CD4-positive, CD25-positive, alpha-beta regulatory T cell (primary cell): ENCODE measurements at regions not wholly inside any gene's neighbourhood (a gene's known extent, or its start where the extent isn't known, plus 50 kb on each side); places are given as distances from the start of the nearest gene placed in this dataset.

Source experiments
- ATAC-seq, 2 donors: fragments of 150-1000 bp; cut with Tn5 transposase; one replicate each; pipeline ENCODE4 v1.10.0; 2021; ENCODE audit warnings: low read depth in 2 of 2, moderate number of reproducible peaks in 2 of 2, moderate library complexity in 1 of 2
- DNase-seq, 3 donors: peaks; one replicate each; pipeline versions ENCODE4 v3.0.0 to v3.0.0-alpha.2; 2012 to 2022; ENCODE audit warnings: mixed read lengths in 1 of 3
- H3K27ac ChIP-seq: one replicate; pipeline ENCODE4 v1.7.0; 2013; ENCODE audit warnings: mild to moderate bottlenecking, low read length; ENCODE audit not compliant: insufficient read depth, poor library complexity, severe bottlenecking
- H3K27me3 ChIP-seq: one replicate; pipeline ENCODE4 v1.7.0; 2013; ENCODE audit warnings: low read length; ENCODE audit not compliant: control insufficient read depth, insufficient read depth
- H3K36me3 ChIP-seq: one replicate; pipeline ENCODE4 v1.7.0; 2013; ENCODE audit warnings: mild to moderate bottlenecking, low read length, moderate library complexity; ENCODE audit not compliant: control insufficient read depth, insufficient read depth
- H3K4me1 ChIP-seq: 2 replicates; pipeline ENCODE4 v1.7.0; 2013; ENCODE audit warnings: mild to moderate bottlenecking, low read length; ENCODE audit not compliant: insufficient read depth, control insufficient read depth, poor library complexity, severe bottlenecking
- H3K4me3 ChIP-seq: one replicate; pipeline ENCODE4 v1.7.0; 2013; ENCODE audit warnings: low read depth, mild to moderate bottlenecking, low read length, moderate library complexity
- H3K9me3 ChIP-seq, 2 experiments: 1 replicate in 1 of 2; 2 replicates in 1 of 2; pipeline ENCODE4 v1.7.0; 2013; ENCODE audit warnings: low read length in 2 of 2, mild to moderate bottlenecking in 1 of 2, moderate library complexity in 1 of 2; ENCODE audit not compliant: control insufficient read depth in 2 of 2
- H3K27ac Mint-ChIP-seq, 3 donors: one replicate each; pipeline ENCODE4 v1.8.0; 2020 to 2022; ENCODE audit warnings: mild to moderate bottlenecking in 3 of 3, mixed read lengths in 3 of 3, moderate library complexity in 2 of 3
- H3K27me3 Mint-ChIP-seq: one replicate; pipeline ENCODE4 v1.8.0; 2022; ENCODE audit warnings: mild to moderate bottlenecking, mixed read lengths
- H3K36me3 Mint-ChIP-seq: one replicate; pipeline ENCODE4 v1.8.0; 2020; ENCODE audit warnings: mixed read lengths
- H3K4me1 Mint-ChIP-seq, 4 donors: one replicate each; pipeline ENCODE4 v1.8.0; 2020 to 2022; ENCODE audit warnings: mixed read lengths in 4 of 4, mild to moderate bottlenecking in 1 of 4
- H3K4me3 Mint-ChIP-seq, 4 donors: one replicate each; pipeline ENCODE4 v1.8.0; 2020 to 2022; ENCODE audit warnings: mild to moderate bottlenecking in 4 of 4, mixed read lengths in 4 of 4, moderate library complexity in 3 of 4
- H3K9me3 Mint-ChIP-seq, 7 donors: one replicate each; pipeline ENCODE4 v1.8.0; 2020 to 2022; ENCODE audit warnings: mixed read lengths in 7 of 7, mild to moderate bottlenecking in 3 of 7, moderate library complexity in 2 of 7

DNA sequence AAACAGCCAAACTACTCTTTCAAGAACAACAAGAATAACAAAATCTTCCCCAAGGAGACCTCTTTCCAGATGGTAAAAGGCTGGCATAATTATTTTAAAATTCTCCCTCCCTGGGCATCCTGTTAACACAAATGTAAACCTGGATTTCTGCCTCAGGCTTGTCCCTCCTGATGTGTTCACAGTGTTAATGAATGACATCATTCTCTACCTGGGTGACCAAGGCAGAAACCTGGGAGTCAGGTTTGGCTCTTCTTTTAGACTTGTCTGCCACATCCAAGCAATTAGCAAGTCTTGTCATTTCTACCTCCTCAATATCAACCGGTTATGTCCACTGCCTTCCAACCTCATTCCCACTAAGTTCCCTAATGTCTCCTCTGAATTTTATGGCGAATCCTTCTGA, 368.7 kb upstream of the TBL1XR1 start:
- no peak for ATAC-seq
- Mint-ChIP-seq H3K27ac (no peak overlapping the region), H3K4me1 (peaks cover 0 to 3% (median 0%) of the 10 kb centered on the region in 4 donors), H3K27me3 (no peaks in the 10 kb centered on the region), H3K4me3 (no peak overlapping the region), H3K36me3 (no peaks in the 10 kb centered on the region), H3K9me3 (no peaks in the 10 kb centered on the region)
- H3K27me3 ChIP-seq, result no peaks in the 10 kb centered on the region
- no peak overlapping the region for H3K4me3 ChIP-seq
- DNase-seq, result no peak
- no peaks in the 10 kb centered on the region for H3K9me3 ChIP-seq
- no peaks in the 10 kb centered on the region for H3K36me3 ChIP-seq
- H3K4me1 ChIP-seq, result no peaks in the 10 kb centered on the region
- H3K27ac ChIP-seq, result no peak overlapping the region

DNA sequence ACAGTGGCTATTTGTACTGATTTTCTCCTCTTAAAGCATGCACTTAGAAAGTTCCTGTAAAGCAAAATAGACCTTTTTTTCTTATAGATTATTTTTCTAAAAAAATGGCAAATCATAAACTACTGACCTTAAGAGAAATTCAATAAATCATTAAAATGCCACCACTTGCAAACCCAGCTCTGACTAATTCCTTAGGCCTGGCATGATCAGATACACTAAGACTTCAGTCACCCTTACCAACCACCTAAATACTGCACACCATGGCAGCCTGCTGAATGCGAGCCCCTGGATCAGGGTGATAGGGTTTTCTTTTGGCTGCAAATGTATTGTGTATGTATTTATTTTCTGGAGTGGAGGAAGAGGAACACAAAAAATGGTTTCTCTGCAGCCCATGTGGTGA, 370.6 kb upstream of the TBL1XR1 start:
- no peaks in the 10 kb centered on the region for H3K36me3 ChIP-seq
- Mint-ChIP-seq H3K4me1 (peaks cover 0 to 6% (median 0%) of the 10 kb centered on the region in 4 donors), H3K27me3 (no peaks in the 10 kb centered on the region), H3K4me3 (no peak overlapping the region), H3K9me3 (no peaks in the 10 kb centered on the region), H3K36me3 (no peaks in the 10 kb centered on the region), H3K27ac (no peak overlapping the region)
- H3K9me3 ChIP-seq, result no peaks in the 10 kb centered on the region
- H3K4me1 ChIP-seq, result no peaks in the 10 kb centered on the region
- no peak for ATAC-seq
- no peak for DNase-seq
- no peaks in the 10 kb centered on the region for H3K27me3 ChIP-seq
- no peak overlapping the region for H3K4me3 ChIP-seq
- no peak overlapping the region for H3K27ac ChIP-seq

DNA sequence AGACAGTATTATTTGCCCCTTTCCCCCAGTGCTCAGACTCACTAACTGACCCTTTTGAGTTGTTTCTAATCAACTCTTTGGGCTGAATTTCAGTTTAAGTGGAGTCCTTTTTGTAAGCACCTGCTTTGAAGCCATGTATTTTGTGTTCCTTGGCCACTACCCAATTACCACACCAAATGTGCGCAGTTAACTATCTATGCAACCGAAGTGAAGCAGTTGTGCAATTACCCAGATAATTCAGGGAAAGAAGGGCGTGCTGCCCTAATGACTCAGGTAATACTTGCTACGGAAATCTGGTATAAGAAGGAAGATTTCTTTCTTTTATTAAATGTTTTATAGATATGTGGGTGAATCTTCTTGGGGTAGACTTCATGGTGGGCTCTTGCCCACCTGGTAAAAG, 371.9 kb upstream of the TBL1XR1 start:
- no peaks in the 10 kb centered on the region for H3K9me3 ChIP-seq
- H3K27ac Mint-ChIP-seq, result no peak overlapping the region
- H3K27me3 Mint-ChIP-seq, result no peaks in the 10 kb centered on the region
- DNase-seq (no peak), ATAC-seq (no peak)
- H3K4me3 Mint-ChIP-seq, result no peak overlapping the region
- H3K36me3 ChIP-seq, result no peaks in the 10 kb centered on the region
- no peak overlapping the region for H3K4me3 ChIP-seq
- no peaks in the 10 kb centered on the region for H3K36me3 Mint-ChIP-seq
- peaks cover 0 to 6% (median 0%) of the 10 kb centered on the region in 4 donors for H3K4me1 Mint-ChIP-seq
- no peaks in the 10 kb centered on the region for H3K4me1 ChIP-seq
- no peak overlapping the region for H3K27ac ChIP-seq
- no peaks in the 10 kb centered on the region for H3K9me3 Mint-ChIP-seq
- no peaks in the 10 kb centered on the region for H3K27me3 ChIP-seq

DNA sequence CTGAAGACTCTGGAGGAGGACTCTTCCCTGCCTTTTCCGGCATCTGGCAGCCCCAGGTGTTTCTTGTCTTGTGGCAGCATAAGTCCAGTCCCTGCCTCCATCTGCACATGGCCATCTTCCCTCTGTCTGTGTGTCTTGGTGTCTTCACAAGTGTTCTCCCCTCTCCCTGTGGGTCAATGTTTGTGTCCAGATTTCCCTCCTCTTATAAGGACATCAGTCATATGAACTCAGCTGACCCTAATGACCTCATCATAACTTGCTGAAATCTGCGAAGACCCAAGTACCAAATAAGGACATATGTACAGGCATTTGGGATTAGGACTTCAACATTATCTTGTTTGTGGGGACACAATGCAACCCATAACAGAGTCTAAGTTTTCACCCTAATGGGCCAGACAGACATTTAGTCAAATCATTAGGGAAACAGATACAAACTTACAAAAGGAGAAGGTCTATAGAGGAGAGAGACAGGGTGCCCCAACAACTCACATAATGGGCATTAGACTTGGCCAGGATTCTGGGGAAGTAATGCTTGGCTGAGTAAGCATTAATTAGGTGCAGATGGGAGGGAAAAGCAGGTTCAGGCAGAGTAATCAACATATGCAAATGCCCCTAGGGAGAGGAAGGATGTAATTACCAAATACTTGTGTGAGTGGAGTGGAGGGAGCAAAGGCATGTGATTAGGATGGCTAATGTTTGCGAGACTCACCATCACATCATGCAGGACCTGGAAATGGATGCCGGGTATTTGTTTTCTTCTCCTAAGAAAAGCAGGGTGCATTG, 372.8 kb upstream of the TBL1XR1 start:
- no peaks in the 10 kb centered on the region for H3K36me3 ChIP-seq
- DNase-seq (no peak), ATAC-seq (no peak)
- H3K27me3 Mint-ChIP-seq, result no peaks in the 10 kb centered on the region
- H3K4me1 Mint-ChIP-seq, result peaks cover 0 to 10% (median 0%) of the 10 kb centered on the region in 4 donors
- no peaks in the 10 kb centered on the region for H3K36me3 Mint-ChIP-seq
- H3K4me3 Mint-ChIP-seq, result no peak overlapping the region
- no peaks in the 10 kb centered on the region for H3K27me3 ChIP-seq
- H3K4me1 ChIP-seq, result no peaks in the 10 kb centered on the region
- no peak overlapping the region for H3K27ac Mint-ChIP-seq
- H3K27ac ChIP-seq, result no peak overlapping the region
- no peaks in the 10 kb centered on the region for H3K9me3 ChIP-seq
- no peak overlapping the region for H3K4me3 ChIP-seq
- no peaks in the 10 kb centered on the region for H3K9me3 Mint-ChIP-seq

DNA sequence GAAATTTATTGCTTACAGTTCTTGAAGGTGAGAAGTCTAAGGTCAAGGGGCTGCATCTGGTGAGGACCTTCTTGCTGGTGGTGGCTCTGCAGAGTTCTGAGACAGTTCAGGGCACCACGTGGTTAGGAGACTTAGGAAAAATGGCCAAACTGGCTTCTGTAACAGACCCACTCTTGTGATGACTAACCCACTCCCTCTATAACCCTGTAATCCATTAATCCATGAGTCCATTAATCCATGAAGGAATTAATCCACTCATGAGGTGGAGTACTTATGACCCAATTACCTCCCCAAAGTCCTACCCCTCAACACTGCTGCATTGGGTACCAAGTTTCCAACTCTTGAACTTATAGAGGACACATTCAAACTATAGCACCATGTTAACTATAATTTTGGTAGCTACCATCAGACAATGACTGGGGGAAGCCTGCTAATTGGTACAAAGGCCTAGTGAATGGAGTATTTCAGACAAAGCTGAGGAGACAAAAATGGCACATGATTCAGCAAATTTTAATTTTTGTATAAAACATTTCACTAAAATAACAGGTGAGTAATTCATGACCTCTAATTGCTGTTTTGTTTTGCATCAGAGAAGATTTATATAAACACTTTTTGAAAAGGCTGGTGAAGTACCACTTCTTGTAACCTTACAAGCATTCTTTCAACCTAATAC, 374.1 kb upstream of the TBL1XR1 start:
- Mint-ChIP-seq H3K9me3 (no peaks in the 10 kb centered on the region), H3K27ac (no peak overlapping the region), H3K36me3 (no peaks in the 10 kb centered on the region), H3K4me1 (peaks cover 0 to 11% (median 0%) of the 10 kb centered on the region in 4 donors), H3K27me3 (no peaks in the 10 kb centered on the region), H3K4me3 (no peak overlapping the region)
- no peaks in the 10 kb centered on the region for H3K27me3 ChIP-seq
- no peak overlapping the region for H3K27ac ChIP-seq
- H3K9me3 ChIP-seq, result no peaks in the 10 kb centered on the region
- ATAC-seq (no peak), DNase-seq (no peak)
- H3K4me1 ChIP-seq, result no peaks in the 10 kb centered on the region
- no peaks in the 10 kb centered on the region for H3K36me3 ChIP-seq
- no peak overlapping the region for H3K4me3 ChIP-seq

DNA sequence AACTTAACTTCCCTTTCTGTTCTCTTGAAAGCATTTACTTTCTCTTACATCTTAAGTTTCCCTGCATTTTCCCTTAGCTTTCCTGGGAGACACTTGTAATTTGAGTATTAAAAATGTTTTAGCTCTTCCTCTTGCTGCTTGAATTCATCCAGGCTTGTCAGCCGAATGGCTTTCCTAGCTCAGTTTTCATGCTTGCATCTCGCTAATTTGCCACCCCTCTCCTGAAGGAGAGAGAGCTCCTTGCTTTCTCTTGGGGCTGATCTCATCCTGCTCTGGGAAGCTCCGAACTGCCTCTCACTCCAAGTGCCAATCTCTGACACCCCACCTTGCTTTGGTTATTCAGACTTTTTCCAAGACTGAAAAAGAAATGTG, 374.6 kb upstream of the TBL1XR1 start:
- H3K36me3 ChIP-seq, result no peaks in the 10 kb centered on the region
- DNase-seq (no peak), ATAC-seq (no peak)
- no peak overlapping the region for H3K27ac ChIP-seq
- H3K4me1 ChIP-seq, result no peaks in the 10 kb centered on the region
- no peak overlapping the region for H3K4me3 ChIP-seq
- no peaks in the 10 kb centered on the region for H3K9me3 ChIP-seq
- H3K9me3 Mint-ChIP-seq, result no peaks in the 10 kb centered on the region
- H3K27ac Mint-ChIP-seq, result no peak overlapping the region
- no peaks in the 10 kb centered on the region for H3K27me3 ChIP-seq
- H3K36me3 Mint-ChIP-seq, result no peaks in the 10 kb centered on the region
- H3K27me3 Mint-ChIP-seq, result no peaks in the 10 kb centered on the region
- no peak overlapping the region for H3K4me3 Mint-ChIP-seq
- H3K4me1 Mint-ChIP-seq, result peaks cover 0 to 11% (median 0%) of the 10 kb centered on the region in 4 donors

DNA sequence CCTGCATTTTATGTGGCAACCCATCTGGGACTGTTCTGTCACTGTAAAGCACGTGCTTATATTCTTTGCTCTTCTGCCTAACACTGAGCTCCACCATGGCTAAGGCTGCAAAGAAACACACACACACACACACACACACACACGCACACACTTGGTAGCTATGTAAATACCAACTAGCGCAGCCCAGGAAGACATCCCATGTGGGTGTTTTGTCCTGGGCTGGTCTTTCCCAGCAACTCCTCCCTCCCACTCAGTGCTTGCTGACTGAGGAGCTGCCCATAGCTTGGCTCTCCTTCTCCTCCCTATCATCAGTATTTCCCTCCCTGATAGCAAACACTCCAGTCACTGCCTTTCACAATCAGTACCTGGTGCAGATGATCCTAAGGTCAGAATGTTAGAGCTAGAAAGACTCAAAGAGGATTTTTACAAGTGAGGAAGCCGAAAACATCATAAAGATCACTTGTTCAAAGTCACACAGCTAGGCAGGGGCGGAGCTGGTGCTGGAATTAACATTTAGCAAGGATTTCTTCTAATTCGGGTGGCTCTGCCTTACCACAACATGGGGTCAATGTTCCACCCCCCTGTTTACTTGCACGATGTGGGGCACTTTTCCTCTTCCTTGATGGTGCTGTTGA, 377.1 kb upstream of the TBL1XR1 start:
- Mint-ChIP-seq H3K27me3 (no peaks in the 10 kb centered on the region), H3K27ac (no peak overlapping the region), H3K4me3 (no peak overlapping the region), H3K36me3 (no peaks in the 10 kb centered on the region), H3K9me3 (no peaks in the 10 kb centered on the region), H3K4me1 (peaks cover 0 to 14% (median 0%) of the 10 kb centered on the region in 4 donors)
- Histone ChIP-seq H3K9me3 (no peaks in the 10 kb centered on the region), H3K27me3 (no peaks in the 10 kb centered on the region), H3K4me1 (no peaks in the 10 kb centered on the region), H3K36me3 (no peaks in the 10 kb centered on the region), H3K4me3 (no peak overlapping the region), H3K27ac (no peak overlapping the region)
- ATAC-seq (no peak), DNase-seq (no peak)
